ENCODE measurements at regions not wholly inside any gene's neighbourhood (a gene's known extent, or its start where the extent isn't known, plus 50 kb on each side); places are given as distances from the start of the nearest gene placed in this dataset.

DNA sequence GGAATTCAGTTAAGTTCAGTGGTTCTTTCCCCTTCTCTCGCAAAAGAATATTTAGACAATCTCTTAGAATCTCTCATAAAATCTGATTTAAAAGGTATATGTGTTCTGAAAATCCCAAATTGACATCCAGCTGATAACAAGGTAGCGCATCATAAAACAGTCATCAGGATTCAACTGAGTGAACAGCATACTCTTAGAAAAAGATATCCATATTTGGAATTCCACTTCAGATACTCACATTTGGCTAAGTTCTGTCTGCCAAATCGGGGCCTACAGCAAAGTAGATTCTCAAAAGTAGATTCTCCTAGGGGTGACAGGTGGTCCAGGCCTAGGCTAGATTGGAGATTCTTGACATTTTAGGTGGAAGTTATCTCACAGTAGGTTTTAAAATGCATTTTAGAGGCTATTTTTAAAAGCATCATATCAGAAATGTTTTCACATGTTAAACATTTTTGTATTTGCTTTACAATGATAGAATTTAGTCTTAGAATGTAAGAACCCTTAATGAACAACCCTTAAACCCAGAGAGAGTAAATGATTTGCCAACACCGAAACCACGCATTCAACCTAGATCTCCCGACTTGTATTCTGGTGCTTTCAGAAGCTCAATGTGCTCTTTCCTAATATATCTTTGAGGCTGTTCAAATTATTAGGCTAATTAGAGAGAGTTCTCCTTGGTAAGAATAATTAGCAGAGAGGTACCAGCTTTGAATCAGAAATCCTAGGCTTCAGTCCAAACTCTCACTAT, 318.9 kb downstream of the LMO4 start:
- Mint-ChIP-seq H3K4me1 (peaks cover 44% of the 10 kb centered on the region), H3K36me3 (ENCODE audit: low read depth) (no peaks in the 10 kb centered on the region), H3K27me3 (ENCODE audit: low read depth, poor library complexity) (no peaks in the 10 kb centered on the region), H3K4me3 (no peak overlapping the region), H3K9me3 (no peaks in the 10 kb centered on the region), H3K27ac (no peak overlapping the region)
- no peak for TF ChIP-seq CTCF (IDR thresholded peaks at IDR 0.05)
- DNase-seq, result no peak

DNA sequence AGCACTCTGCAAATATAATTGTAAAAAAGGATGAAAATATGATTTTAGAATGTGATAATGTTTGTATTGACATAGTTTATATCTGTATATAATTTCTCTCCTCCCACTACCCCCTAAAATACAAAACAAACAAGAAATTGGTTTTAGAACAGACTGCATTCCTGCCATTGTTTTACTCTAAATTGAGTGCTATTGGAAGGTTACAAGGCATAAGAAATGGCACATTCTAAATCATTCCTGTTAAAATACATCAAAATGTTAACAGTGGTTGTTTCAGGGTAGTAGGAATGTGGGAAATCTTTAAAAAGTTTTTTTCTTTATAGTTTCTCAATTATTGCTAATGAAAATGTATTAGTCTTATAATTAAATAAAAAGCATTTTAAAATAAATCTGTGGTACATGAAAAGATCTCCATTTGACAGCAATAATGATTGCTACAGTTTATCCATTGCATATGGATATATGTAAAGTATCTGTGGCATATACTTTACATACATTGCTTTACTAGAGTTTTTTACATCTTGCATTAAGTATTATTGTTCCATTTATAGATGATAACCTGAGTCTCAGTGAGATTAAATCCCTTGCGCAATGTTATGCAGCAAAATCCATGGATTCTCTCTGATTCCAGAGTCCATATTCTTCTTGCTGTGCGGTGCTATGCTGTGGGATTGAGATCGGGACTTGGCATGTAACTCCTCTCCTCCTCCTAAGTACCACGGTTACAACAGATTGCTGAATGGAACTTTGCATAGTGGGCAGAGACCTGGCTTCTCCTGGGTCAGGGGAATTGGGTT, 319.8 kb downstream of the LMO4 start:
- Mint-ChIP-seq H3K4me1 (peaks cover 34% of the 10 kb centered on the region), H3K9me3 (no peaks in the 10 kb centered on the region), H3K27ac (no peak overlapping the region), H3K4me3 (no peak overlapping the region), H3K27me3 (ENCODE audit: low read depth, poor library complexity) (peaks cover 4% of the 10 kb centered on the region), H3K36me3 (ENCODE audit: low read depth) (no peaks in the 10 kb centered on the region)
- no peak for TF ChIP-seq CTCF (IDR thresholded peaks at IDR 0.05)
- DNase-seq, result no peak

- no peak for DNase-seq
- no peak for TF ChIP-seq CTCF (IDR thresholded peaks at IDR 0.05)
- no peak overlapping the region for H3K27ac Mint-ChIP-seq
- no peaks in the 10 kb centered on the region for H3K9me3 Mint-ChIP-seq
- H3K4me3 Mint-ChIP-seq, result no peak overlapping the region
- no peaks in the 10 kb centered on the region for H3K36me3 Mint-ChIP-seq (ENCODE audit: low read depth)
- peaks cover 7% of the 10 kb centered on the region for H3K27me3 Mint-ChIP-seq (ENCODE audit: low read depth, poor library complexity)
- peaks cover 17% of the 10 kb centered on the region for H3K4me1 Mint-ChIP-seq
These were observed 321.6 kb downstream of the LMO4 start for GRCh38 chr1:87650306-87650705.

DNA sequence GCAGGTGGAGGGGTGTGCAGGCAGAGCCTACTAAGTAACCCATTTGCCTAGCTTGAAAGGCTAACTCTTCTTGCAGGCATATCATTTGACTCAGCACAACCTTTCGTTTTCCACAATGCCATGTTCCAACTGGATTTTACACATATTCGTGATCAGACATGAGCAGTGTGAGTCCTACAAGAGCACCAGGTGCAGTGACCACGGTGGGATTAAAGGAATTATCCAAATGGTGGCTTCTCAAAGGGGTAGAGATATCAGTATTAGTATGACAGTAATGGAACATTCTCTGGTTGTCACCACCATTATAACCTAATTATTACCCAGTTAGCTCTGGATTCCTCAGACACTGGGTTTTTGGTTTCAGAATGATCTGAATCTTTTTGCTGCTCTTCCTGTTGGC, 323.5 kb downstream of the LMO4 start:
- H3K27ac Mint-ChIP-seq, result no peak overlapping the region
- peaks cover 7% of the 10 kb centered on the region for H3K4me1 Mint-ChIP-seq
- DNase-seq, result no peak
- no peak for TF ChIP-seq CTCF (IDR thresholded peaks at IDR 0.05)
- no peak overlapping the region for H3K4me3 Mint-ChIP-seq
- H3K9me3 Mint-ChIP-seq, result no peaks in the 10 kb centered on the region
- H3K36me3 Mint-ChIP-seq (ENCODE audit: low read depth), result no peaks in the 10 kb centered on the region
- H3K27me3 Mint-ChIP-seq (ENCODE audit: low read depth, poor library complexity), result peaks cover 7% of the 10 kb centered on the region

DNA sequence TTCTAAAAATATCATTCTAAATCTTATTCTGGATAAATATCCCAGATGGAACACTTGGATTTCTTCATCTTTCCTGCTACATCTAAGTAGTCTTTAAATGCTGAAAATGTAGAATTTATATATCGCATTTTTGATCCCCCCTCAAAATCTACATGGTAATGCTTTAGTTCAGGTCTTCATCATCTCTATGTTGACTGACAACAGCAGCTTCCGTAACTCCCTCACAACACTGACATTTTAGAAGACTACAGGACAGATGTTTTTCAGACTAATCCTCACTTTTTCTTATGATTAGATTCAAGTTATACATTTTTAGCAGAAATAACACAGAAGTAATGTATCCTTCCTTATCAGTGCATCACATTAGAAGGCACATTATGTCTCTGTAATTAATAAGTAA, 336.5 kb downstream of the LMO4 start:
- Mint-ChIP-seq H3K4me3 (no peak overlapping the region), H3K4me1 (no peaks in the 10 kb centered on the region), H3K36me3 (ENCODE audit: low read depth) (no peaks in the 10 kb centered on the region), H3K27me3 (ENCODE audit: low read depth, poor library complexity) (no peaks in the 10 kb centered on the region), H3K27ac (no peak overlapping the region), H3K9me3 (peaks cover 24% of the 10 kb centered on the region)
- no peak for TF ChIP-seq CTCF (IDR thresholded peaks at IDR 0.05)
- no peak for DNase-seq
